Superior temporal gyrus (tissue), 1 donor: ENCODE measurements at regions not wholly inside any gene's neighbourhood (a gene's known extent, or its start where the extent isn't known, plus 50 kb on each side); places are given as distances from the start of the nearest gene placed in this dataset.

Experiments used
- DNase-seq: peaks from one replicate; pipeline ENCODE4 v3.0.0-alpha.2; 2016; ENCODE audit errors: extremely low spot score

DNA sequence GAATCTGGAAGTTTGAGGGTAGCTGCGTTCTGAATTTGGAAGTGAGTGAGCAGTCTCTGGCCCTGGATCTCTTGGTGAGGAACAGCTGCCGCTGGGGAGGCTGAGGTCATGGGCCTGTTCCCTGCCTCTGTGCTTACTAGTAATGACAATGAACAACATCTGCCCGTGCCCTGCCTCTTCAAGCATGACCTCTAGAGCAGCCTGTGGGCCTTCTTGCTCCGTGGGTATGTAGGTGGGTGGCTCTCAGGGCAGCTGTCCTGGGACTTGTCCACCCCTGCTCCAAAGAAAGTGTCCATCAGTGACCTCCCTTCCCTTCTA, 186.2 kb downstream of the CXCL12 start:
- no peak for DNase-seq

DNA sequence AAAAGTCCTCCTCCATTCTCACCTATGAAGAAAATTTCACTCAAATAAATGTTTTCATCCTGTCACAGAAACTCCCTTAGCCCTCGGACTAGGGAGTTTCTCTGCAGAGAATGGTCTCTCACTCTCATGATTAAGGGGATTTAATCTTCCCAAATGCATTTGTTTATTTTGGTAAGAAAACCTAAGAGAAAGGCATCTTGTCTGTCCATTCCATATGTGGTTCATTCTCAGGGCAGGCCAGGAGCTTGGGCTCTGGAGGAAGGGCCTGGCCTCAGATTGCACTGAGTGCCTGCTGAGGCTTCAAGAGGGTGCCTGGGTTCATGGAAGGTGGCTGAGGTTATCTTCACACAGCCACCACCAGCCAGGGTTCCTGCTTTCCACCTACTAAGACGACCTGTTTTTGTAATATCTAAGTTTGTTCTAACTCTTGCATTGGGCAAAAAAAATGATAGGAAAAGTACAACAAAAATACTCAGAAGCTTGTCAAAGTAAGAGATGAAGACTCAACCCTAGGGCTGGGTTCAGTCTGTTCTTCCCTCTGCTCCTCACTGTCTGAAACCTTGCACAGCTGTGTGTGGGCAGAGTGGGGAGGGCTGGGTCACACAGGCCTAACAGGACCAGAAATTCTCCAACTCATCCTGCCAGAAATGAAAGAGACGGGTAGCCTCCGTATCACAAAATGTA, 186.7 kb downstream of the CXCL12 start:
- no peak for DNase-seq

DNA sequence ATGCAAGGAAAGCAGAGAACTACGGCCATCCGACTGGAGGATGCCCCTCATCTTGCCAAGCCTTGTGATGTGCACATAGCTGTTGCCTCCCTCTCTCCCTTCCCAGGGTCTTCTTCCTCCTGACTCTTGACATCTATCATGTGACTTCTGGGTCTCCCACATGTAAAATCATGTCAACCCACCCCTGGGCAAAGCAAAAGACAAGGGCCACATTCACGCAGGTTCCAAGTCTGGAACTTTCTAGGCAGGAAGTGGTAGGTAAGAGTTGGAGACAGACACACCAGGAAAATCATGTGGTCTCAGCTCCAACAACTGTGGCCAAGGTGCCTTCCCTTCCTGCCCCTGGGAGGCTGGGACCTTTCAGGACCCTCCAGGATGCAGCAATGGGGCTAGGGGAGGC, 187.3 kb downstream of the CXCL12 start:
- DNase-seq = no peak

DNA sequence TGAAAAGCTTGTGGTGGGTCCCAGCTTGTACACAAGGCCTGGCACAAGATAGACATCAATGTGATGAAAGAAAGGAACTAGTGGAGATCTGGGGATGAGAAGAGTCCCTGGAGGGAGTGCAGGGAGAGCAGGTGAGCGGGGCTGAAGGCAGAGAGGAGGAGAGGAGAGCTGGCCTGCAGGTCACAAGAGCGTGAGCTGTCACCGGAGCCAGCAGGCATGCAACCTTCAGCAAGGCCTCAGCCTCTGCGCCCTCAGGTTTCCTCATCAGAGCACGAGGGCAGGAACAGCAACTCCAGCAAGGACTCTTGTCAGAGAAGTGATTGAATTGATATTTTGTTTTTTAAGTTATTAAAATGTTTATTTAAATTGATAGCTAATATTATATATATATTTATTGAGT, 188.6 kb downstream of the CXCL12 start:
- no peak for DNase-seq

DNA sequence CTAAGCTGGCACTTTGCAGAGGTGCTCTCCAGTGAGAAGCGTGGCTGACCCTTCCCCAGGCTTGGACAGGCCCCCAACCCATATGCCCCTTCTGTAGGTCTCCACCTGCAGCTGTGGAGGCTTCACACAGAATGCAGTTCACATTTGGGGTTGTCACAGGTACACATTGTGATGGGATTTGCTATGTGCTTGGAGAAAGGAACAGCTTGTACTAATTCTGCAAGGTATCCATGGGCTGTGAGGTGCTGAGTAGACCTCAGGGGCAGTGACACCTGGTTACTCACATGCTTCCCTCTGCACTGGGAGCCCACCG, 188.9 kb downstream of the CXCL12 start:
- no peak for DNase-seq

DNA sequence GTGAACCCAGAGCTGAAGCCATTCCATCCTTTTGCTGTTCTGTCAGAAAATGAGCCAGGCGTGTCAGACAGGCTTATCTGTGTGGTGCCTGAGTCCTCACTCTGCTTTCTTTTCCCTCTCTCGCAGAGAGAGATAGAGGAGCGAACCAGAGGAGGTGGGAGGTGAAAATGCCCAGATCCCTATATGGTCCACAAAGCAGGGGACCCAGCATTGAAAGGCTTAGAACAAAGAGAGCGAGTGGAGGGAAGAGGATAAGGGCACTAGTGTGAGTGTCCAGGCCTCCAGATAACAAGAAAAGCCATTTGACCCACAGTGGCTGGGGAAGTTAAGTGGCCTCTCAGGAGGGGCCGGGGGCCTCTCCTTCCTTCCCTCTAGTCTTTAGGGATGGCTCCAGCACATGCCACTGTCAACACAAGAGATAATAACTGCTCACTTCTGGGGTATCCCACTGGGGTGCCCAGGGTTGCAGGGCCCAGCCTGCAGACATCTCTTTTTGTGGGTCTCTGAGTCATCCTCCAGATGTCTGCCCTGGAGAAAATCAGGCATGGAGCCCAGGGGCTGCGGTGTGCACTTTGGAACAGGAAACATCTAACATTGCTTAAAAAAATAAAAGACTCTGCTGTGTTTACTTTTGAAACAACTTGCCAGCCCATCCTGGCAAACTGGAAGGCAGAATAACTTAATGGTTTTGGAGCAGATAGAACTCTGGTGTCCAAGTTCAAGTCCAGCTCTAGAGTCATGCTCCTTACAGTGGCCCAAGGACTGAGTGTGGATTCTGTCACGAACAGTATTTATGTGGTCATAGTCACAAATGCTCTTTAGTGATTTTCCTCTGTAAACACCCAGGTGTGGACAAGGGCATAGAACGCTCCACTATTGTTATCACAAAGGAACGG, 189.5 kb downstream of the CXCL12 start:
- DNase-seq = no peak

DNA sequence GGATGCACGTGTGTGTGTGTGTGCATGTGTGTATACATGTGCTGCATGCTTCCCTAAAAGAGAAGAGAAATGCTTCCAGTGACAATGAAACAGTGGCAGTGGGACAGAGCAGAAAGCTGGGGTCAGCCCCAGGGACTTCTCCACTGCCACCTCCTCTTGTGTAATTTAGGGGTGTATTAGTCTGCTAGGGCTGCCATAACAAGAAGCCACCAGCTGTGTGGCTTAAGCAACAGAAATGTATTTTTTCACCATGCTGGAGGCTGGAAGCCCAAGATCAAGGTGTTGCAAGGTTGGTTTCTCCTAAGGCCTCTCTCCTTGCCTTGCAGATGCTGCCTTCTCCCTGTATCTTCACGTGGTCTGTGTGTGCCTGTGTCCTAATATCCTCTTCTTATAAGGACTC, 190.5 kb downstream of the CXCL12 start:
- no peak for DNase-seq

DNA sequence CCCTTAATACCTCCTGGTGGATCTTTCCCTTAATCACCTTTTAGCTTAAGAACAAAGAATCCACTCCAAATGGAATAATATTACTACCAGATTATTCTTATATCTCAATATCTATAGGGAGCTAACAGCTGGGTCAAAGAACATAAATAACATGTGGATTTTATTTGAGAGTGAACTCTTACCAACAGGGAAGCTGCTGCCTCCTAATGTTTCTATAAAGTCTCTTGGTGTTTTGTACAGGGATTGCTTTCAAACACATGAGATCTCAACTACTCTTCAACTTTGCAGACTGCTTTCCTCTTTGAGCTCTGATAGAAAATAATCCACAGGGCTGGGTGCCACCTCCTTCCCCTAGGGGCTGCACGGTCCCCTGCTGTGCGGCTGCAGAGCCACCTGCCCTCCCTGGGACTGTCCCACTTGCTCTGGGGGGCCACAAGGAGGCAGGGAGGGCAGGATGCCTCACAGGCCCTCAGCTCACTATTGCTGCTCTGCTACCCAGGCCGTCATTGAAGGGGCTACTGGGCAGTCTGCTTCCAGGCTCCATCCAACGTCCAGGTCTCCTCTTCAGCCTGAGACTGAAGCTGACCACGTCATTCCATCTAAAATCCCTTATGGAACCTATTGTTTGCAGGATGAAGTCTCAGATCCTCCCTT, 191.2 kb downstream of the CXCL12 start:
- DNase-seq = no peak

DNA sequence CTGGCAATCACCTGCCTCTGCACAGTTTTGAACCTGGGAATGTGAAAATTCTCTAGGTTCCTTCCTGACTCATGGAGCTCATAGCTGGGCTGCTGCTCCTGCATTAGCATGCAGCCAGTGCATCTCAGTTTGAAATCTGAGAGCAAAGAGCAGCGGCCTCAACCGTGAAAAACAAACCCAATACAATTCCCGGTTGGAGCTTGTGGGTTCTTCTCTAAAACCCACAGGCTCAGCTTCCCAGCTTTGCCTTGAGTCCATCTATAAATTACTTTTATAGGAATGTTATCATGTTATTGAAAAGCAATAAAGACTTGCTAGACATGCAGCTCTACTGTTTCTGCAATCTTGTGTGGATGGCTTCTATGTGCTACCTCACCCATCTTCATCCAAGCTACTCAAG, 191.7 kb downstream of the CXCL12 start:
- DNase-seq = no peak

DNA sequence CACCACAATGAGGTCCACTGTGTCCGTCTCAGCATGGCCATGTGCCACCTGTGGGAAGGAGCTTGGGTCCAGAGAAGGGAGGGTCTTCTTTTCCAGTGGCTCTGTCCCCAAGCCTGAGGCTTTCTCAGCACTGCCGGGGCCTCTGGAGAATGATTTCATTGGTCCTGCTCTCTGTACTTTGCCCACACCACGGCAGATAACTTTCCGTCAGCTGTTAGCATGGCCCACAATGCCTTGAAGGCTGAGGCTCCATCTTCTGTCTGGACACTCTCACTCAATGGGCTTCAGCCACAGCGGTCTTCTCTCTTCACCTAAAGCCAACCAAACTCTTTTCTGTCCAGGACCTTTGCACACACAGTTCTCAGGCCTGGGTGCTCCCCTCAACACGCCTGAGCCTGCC, 192.5 kb downstream of the CXCL12 start:
- DNase-seq = no peak

DNA sequence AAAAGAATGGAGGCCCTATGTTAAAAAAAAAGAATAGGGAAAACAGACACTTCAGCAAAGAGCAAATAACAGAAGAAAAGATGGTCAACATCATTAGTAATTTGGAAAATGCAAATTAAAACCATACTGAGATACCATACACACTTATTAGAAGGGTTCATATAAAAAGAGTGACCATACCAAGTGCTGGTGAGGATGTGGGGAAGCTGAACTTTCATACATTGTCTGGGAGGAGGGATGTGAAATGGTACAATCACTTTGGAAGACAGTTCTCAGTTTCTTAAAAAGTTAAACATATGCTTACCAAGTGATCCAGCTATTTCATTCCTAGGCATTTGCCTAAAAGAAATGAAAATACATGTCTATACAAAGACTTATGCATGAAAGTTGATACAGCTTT, 194.4 kb downstream of the CXCL12 start:
- DNase-seq = no peak

DNA sequence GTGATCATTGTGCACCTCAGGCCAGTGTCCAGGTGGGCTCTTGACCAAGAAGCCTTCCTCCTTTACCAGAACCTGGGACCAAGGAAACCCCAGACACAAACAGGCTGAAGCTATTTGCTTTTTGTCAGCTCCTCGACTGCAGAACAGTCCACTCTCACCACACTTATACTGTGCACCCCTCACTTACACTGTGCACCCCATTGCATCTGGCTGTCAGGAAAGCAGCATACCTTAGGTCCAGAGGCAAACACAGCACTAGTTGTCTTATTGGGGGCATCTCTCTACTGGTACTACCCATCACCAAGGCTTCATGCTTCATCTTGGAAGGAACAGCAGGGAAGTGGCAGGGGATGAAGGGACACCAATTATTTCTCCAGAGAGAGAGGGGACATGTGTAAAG, 198.1 kb downstream of the CXCL12 start:
- DNase-seq = no peak

DNA sequence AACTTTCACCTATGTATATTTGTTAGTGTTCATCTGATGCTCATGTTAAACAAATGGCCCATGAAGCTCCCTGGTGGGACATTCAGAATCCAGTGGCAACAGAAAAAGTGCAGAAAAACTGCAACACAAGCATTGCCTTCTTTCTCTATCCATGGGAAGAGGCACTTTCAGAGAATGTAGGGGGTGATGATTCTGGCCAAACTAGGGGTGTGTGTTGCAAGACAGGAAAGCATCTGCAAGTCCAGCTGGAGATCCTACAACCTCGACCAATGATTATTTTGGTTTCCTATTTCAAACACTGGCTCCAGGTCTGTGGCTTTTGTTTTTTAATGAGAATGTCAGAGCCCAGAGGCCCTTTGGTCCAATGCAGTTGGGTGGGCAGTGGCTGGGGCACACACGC, 198.7 kb downstream of the CXCL12 start:
- DNase-seq = no peak

DNA sequence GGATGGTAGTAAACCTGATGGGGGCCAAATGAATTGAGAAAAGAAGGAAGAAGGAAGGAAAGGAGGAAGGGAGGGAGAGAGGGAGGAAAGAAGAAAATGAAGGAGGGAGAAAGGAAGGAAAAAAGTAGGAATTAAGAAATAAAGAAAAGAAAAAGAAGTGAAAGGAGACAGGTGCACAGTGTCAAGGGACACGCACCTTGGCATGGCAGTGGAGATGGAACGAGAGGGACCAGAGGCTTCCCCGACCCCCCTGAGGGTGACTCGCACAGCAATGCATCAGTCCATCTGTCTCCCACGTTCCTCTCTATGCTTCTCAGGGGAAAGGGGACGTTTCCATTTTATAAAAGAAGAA, 199.6 kb downstream of the CXCL12 start:
- no peak for DNase-seq

DNA sequence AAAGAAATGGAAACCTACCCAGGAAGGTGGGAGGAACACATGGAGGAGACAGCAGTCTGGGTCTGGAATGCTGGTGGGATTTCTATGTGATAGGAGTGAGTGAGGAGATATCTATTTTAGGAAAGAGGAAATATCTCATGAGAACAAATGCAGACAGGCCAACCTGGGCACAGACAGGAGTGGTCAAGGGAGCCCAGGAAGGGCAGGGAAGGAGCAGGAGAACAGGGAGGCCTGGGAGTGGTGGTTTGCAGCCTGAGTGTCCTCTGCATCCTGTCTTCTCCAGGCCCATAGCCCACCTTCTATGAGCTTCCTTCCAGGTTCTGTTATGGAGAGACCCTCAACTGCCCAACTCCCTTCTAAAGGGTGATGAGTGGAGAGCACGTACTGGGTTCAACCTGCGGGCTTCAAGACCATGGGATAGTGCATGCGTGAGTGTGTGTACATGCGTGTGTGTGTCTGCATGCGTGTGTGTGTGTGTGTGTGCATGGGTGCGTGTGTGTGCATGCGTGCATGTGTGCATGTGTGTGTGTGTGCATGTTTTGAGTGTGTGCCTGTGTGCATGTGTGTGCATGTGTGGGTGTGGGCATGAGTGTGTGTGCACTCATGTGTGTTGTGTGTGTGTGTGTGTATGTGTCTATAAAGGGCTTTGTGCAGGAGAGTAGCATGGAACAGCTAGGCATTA, 200.1 kb downstream of the CXCL12 start:
- no peak for DNase-seq

DNA sequence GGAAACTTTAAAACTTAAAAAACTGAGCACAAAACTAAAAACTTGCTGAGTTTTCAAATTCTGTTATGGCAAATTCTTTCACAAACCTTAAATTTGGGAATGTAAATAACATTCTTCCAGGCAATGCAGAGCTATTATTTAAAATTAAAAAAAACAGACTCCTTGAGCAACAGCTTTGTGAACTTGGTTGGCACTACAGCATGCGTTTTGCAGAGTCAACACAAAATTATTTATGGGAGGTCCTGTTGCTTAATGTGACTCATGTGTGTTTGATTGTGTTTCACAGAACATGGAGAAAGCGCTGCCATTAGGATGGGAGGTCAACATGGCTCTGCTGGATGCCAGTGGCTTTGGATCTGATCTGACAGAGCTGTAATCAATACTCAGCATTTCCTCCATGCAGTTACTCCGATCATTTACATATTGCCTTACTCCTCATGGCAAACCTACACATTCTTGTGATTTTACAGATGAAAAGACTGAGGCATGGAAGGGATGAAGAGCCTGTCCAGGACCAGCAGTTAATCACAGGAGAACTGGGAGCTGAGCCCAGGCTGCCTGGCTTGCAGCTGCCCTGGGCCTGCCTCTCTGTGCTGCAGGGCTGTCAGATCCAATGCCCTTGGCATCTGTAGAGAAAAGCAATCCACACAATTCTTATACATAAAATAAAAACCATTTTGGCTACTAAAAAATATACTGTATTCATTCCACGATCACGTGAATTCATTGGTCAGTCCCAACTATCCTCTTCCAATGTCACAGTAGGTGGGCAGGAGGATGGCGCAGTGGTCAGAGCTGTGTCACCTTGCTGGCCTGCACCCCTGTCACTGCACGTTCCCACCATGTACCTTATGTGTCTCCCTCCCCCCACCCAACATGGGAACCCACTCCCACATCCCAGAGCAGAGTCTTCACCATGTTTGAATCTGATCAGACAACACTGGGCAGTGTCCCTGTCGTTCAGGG, 200.9 kb downstream of the CXCL12 start:
- no peak for DNase-seq

DNA sequence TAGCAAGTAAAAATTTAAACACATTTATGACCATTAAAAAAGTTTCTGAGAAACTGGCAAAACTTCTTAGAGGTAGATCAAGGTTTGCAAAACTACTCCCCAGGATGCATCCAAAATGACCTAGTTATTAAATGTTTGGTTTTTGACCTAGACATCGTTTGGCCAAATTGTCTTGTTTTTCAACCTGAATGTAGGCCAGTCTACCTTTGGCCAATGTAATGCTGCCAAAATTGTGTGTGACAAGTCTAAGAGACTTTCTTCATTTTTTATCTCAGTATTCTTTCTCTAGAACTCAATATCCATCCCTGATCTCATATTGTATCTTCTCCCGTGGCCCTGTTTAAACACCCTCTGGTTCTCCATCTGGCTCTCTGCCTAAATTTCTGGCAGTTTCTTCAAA, 202.0 kb downstream of the CXCL12 start:
- no peak for DNase-seq

DNA sequence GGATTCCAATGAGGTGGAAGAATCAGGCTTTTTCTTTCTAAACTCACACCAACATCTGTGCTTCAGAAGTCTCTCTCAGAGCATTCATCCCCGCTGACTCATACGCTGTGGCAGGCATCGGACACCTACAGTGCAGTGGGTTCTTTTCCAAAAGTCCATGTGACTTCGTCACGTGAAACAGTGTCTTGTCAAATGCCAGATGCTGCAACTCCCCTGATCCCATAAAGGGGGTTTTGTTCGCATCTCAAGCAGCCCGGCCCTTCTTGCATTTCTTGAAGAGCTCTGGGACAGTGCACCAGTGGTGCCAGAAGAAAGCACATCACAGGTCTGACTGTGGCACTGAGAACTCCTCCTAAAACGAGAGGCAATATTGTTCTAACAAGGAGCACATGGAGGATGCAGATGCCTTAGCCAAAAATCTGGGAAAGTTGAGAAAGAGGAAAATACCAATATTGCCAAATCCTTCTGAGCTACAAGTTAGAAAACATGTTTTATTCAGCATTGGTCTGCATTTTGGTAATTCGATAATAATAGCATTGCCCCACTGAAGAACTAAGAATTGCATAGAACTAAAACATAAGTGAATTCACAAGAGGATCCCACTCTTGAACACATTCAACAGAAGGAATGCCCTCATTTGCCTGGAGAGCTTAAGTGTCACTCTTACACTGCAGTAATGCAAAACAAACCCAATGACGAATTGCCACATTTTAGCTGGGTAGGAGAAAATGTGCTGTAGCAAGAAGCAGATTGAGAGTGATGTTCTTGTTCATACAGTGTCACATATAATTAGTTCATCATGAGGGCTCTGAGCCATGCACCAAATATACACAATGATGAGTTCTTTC, 204.4 kb downstream of the CXCL12 start:
- peak; percentile 52 for DNase-seq

DNA sequence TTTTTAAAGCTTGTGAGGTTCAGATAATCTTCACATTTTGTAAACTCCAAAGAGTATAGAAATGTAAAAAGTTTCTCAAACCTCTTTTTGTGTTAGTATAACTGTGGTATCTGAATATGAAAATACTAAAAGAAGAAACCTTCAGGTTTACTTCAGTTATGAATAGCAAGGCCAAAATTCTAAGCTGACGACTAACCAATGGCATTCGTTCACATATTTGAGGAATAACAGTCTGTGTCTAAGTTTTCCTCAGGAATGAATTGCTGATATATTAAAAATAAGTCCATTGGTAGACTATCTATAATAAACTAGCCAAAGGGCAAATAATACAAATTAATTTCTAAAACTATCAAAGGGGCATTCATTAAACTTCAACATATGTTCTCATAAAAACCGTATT, 206.0 kb downstream of the CXCL12 start:
- DNase-seq = no peak

DNA sequence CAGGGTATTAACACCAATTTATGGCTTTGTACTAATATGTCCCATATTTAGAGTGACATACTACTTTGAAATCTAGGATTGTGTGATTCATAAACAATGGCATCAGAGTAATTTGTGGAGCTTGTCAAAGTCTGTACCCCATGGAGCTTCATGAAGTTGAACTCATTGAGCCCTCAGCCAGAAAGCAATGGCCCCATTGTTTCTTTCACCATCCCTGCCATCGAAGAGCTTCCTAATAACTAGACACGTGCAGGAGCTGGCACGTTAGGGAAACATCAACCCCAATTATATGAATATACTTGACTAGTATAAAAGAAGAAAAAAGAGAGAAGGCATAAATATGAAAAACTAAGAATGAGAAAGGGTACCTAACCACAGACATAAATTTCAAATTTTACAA, 206.6 kb downstream of the CXCL12 start:
- DNase-seq = no peak

DNA sequence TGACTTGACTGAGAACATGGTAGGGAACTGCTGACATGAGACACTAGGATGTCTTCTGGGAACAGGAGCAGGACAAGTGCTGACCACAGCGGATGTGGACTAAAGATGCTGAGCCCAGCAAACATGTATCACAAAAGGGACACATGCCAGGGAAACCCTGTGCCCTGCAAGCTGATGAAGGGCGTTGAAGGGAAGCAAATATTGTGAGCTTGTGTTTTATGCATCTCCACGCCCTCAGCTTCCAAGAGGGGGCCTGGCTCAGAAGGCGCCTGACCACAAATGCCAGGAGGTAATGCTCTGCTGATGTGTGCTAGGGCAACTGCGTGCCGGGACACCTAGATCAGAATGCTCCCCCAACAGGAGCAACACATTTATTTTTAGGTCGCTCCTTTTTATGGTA, 207.3 kb downstream of the CXCL12 start:
- DNase-seq = no peak
